CD14-positive monocyte (primary cell): ENCODE measurements at regions not wholly inside any gene's neighbourhood (a gene's known extent, or its start where the extent isn't known, plus 50 kb on each side); places are given as distances from the start of the nearest gene placed in this dataset.

Source experiments
- DNase-seq, 3 donors: peaks; one replicate each; pipeline ENCODE4 v3.0.0-alpha.2; 2011 to 2022
- H2AFZ ChIP-seq: 2 replicates; pipeline ENCODE4 v1.6.0; 2012; ENCODE audit warnings: mild to moderate bottlenecking, low read depth, low read length, inconsistent platforms; ENCODE audit not compliant: insufficient read depth, poor library complexity, severe bottlenecking
- H3K27ac ChIP-seq, 2 donors: 1 replicate in 1 of 2; 2 replicates in 1 of 2; pipeline ENCODE4 v1.5.1; 2012 to 2013; ENCODE audit warnings: low read length in 2 of 2, control low read depth in 1 of 2, inconsistent platforms in 1 of 2, low read depth in 1 of 2, mild to moderate bottlenecking in 1 of 2
- H3K27me3 ChIP-seq, 2 donors: one replicate each; pipeline versions ENCODE4 v1.6.0 to v1.6.1; 2011 to 2013; ENCODE audit warnings: low read length in 2 of 2; ENCODE audit not compliant: control insufficient read depth in 2 of 2, insufficient read depth in 2 of 2
- H3K36me3 ChIP-seq, 2 donors: replicated peaks in 1 of 2; 1 replicate in 1 of 2; 2 replicates in 1 of 2; pipeline versions ENCODE4 v1.5.1 to v1.6.1; 2012 to 2013; ENCODE audit warnings: low read length in 2 of 2, control low read depth in 1 of 2, inconsistent platforms in 1 of 2, mild to moderate bottlenecking in 1 of 2; ENCODE audit not compliant: insufficient read depth in 2 of 2, control insufficient read depth in 1 of 2
- H3K4me1 ChIP-seq, 2 donors: 1 replicate in 1 of 2; 2 replicates in 1 of 2; pipeline versions ENCODE4 v1.5.1 to v1.6.1; 2012 to 2013; ENCODE audit warnings: low read length in 2 of 2, control low read depth in 1 of 2, inconsistent platforms in 1 of 2, mild to moderate bottlenecking in 1 of 2, moderate library complexity in 1 of 2; ENCODE audit not compliant: insufficient read depth in 2 of 2, control insufficient read depth in 1 of 2
- H3K4me2 ChIP-seq: replicated peaks from 2 replicates; pipeline ENCODE3; 2012; ENCODE audit warnings: low read length, moderate library complexity, mild to moderate bottlenecking; ENCODE audit not compliant: poor library complexity, severe bottlenecking; ENCODE audit errors: extremely low read depth
- H3K4me3 ChIP-seq, 3 experiments: fragments of 200-600 bp in 1 of 3; sonication (generic) in 1 of 3; replicated peaks in 1 of 3; 1 replicate in 2 of 3; 2 replicates in 1 of 3; pipeline ENCODE4 v1.5.1; 2011 to 2013; ENCODE audit warnings: low read length in 3 of 3, mild to moderate bottlenecking in 3 of 3, control low read depth in 2 of 3, low read depth in 2 of 3, inconsistent platforms in 1 of 3, moderate library complexity in 1 of 3
- H3K79me2 ChIP-seq: 2 replicates; pipeline ENCODE4 v1.6.0; 2012; ENCODE audit warnings: mild to moderate bottlenecking, control low read depth, inconsistent platforms, low read length, moderate library complexity; ENCODE audit not compliant: insufficient read depth
- H3K9ac ChIP-seq: 2 replicates; pipeline ENCODE4 v1.6.0; 2017; ENCODE audit warnings: low read length, mild to moderate bottlenecking; ENCODE audit not compliant: insufficient read depth, poor library complexity, severe bottlenecking
- H3K9me3 ChIP-seq, 2 donors: replicated peaks in 1 of 2; 1 replicate in 1 of 2; 2 replicates in 1 of 2; pipeline versions ENCODE4 v1.5.1 to v1.6.1; 2012 to 2013; ENCODE audit warnings: low read length in 2 of 2, control low read depth in 1 of 2; ENCODE audit not compliant: control insufficient read depth in 1 of 2, insufficient read depth in 1 of 2
- H4K20me1 ChIP-seq: 2 replicates; pipeline ENCODE4 v1.6.0; 2012; ENCODE audit warnings: mild to moderate bottlenecking, low read length, control low read depth, moderate library complexity; ENCODE audit not compliant: insufficient read depth
- H3K27ac Mint-ChIP-seq, 7 donors: one replicate each; pipeline ENCODE4 v1.8.0; 2020; ENCODE audit warnings: mild to moderate bottlenecking in 7 of 7, mixed read lengths in 7 of 7, moderate library complexity in 6 of 7, inconsistent platforms in 2 of 7
- H3K27me3 Mint-ChIP-seq, 3 donors: one replicate each; pipeline ENCODE4 v1.8.0; 2021 to 2022; ENCODE audit warnings: low read depth in 3 of 3, mild to moderate bottlenecking in 3 of 3, mixed read lengths in 3 of 3, moderate library complexity in 3 of 3, inconsistent platforms in 1 of 3
- H3K36me3 Mint-ChIP-seq, 2 donors: one replicate each; pipeline ENCODE4 v1.8.0; 2020; ENCODE audit warnings: mixed read lengths in 2 of 2, inconsistent platforms in 1 of 2, mild to moderate bottlenecking in 1 of 2
- H3K4me1 Mint-ChIP-seq: one replicate; pipeline ENCODE4 v1.8.0; 2020; ENCODE audit warnings: mild to moderate bottlenecking, mixed read lengths
- H3K4me3 Mint-ChIP-seq, 2 donors: one replicate each; pipeline ENCODE4 v1.8.0; 2020; ENCODE audit warnings: mild to moderate bottlenecking in 2 of 2, mixed read lengths in 2 of 2, moderate library complexity in 1 of 2
- H3K9me3 Mint-ChIP-seq, 7 donors: one replicate each; pipeline ENCODE4 v1.8.0; 2020 to 2022; ENCODE audit warnings: mixed read lengths in 7 of 7, mild to moderate bottlenecking in 6 of 7, moderate library complexity in 6 of 7, inconsistent platforms in 2 of 7
- WGBS: methylation state at CpG from one replicate; pipeline ENCODE4 v1.1.5; 2013; ENCODE audit warnings: missing lambda C conversion rate; ENCODE audit not compliant: insufficient coverage; 5-methylcytosine and 5-hydroxymethylcytosine counted together
- intact Hi-C, 2 donors: fragments of 100-400 bp; cut with micrococcal nuclease; formaldehyde crosslinking; loops; one replicate each; pipeline versions ENCODE4 v1.15.0 to v1.15.1; 2023
- TF ChIP-seq, protein P1 (sequence below): fragments of 200-600 bp; IDR thresholded peaks from one replicate; pipeline ENCODE4 v1.8.0; 2022; ENCODE audit warnings: antibody characterized with exemption, mild to moderate bottlenecking

GRCh38 chr9:91162784-91163443, 198.8 kb downstream of the AUH start:
- no peaks in the 10 kb centered on the region for H4K20me1 ChIP-seq
- no peak overlapping the region for H3K4me3 ChIP-seq
- Mint-ChIP-seq H3K27me3 (peaks cover 0 to 5% (median 4%) of the 10 kb centered on the region in 3 donors), H3K9me3 (no peaks in the 10 kb centered on the region), H3K4me1 (peaks cover 41% of the 10 kb centered on the region), H3K36me3 (peaks cover 2 to 14% of the 10 kb centered on the region in 2 donors), H3K27ac (peak overlapping the region; percentile 77 to 97 (median 92)), H3K4me3 (peak overlapping the region; percentile 65 to 79)
- H3K9me3 ChIP-seq = no peaks in the 10 kb centered on the region
- peak; percentile 54 to 64 (median 56) for DNase-seq
- 4% methylated on average over 8 of the region's 16 CpGs for WGBS
- TF ChIP-seq, protein P1, sequence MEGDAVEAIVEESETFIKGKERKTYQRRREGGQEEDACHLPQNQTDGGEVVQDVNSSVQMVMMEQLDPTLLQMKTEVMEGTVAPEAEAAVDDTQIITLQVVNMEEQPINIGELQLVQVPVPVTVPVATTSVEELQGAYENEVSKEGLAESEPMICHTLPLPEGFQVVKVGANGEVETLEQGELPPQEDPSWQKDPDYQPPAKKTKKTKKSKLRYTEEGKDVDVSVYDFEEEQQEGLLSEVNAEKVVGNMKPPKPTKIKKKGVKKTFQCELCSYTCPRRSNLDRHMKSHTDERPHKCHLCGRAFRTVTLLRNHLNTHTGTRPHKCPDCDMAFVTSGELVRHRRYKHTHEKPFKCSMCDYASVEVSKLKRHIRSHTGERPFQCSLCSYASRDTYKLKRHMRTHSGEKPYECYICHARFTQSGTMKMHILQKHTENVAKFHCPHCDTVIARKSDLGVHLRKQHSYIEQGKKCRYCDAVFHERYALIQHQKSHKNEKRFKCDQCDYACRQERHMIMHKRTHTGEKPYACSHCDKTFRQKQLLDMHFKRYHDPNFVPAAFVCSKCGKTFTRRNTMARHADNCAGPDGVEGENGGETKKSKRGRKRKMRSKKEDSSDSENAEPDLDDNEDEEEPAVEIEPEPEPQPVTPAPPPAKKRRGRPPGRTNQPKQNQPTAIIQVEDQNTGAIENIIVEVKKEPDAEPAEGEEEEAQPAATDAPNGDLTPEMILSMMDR = no peak
- H2AFZ ChIP-seq = no peak overlapping the region
- no peaks in the 10 kb centered on the region for H3K27me3 ChIP-seq
- no peaks in the 10 kb centered on the region for H3K79me2 ChIP-seq
- intact Hi-C loops = loop anchor here in 1 of 2 donors (1.0 to 10.0 kb wide), 3 partner anchors 12 to 132 kb away; no protein-coding TSS in a partner anchor
- H3K9ac ChIP-seq = peak overlapping the region; percentile 18
- H3K4me2 ChIP-seq = peak overlapping the region; percentile 45
- peaks cover 42 to 52% of the 10 kb centered on the region in 2 donors for H3K4me1 ChIP-seq
- no peaks in the 10 kb centered on the region for H3K36me3 ChIP-seq
- H3K27ac ChIP-seq = peak overlapping the region; percentile 10 to 67

DNA sequence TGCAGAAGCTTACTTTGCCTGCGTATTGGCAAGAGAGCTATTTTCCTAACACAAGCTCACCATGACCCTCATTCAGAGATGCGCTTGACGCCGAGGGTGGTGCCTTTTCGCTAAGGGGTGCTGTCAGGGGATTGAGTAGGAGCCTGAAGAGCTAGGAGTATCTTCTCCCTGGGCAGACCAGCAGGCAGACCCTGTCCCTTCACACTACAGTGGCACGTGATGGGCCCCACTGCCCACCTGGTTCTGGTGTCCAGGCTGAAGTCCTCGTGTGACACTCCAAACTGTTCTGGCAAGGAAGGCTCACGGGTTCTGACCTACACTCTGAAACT, 198.3 kb downstream of the AUH start:
- Histone ChIP-seq H3K9me3 (no peaks in the 10 kb centered on the region), H3K36me3 (no peaks in the 10 kb centered on the region), H3K4me2 (peak overlapping the region; percentile 45), H2AFZ (no peak overlapping the region), H3K9ac (peak overlapping the region; percentile 18), H3K4me1 (peaks cover 42 to 52% of the 10 kb centered on the region in 2 donors), H3K27ac (peak overlapping the region in 1 of 2 donors; percentile 67), H3K79me2 (no peaks in the 10 kb centered on the region), H3K4me3 (no peak overlapping the region), H4K20me1 (no peaks in the 10 kb centered on the region), H3K27me3 (no peaks in the 10 kb centered on the region)
- peaks cover 2 to 14% of the 10 kb centered on the region in 2 donors for H3K36me3 Mint-ChIP-seq
- H3K27me3 Mint-ChIP-seq = peaks cover 0 to 5% (median 4%) of the 10 kb centered on the region in 3 donors
- peaks cover 41% of the 10 kb centered on the region for H3K4me1 Mint-ChIP-seq
- H3K4me3 Mint-ChIP-seq = no peak overlapping the region
- H3K9me3 Mint-ChIP-seq = no peaks in the 10 kb centered on the region
- DNase-seq = no peak
- 74% methylated on average over 3 of the region's 8 CpGs for WGBS
- peak overlapping the region in 6 of 7 donors; percentile 75 to 97 (median 80) for H3K27ac Mint-ChIP-seq
- TF ChIP-seq, protein P1 = no peak
- intact Hi-C loops = loop anchor here in 1 of 2 donors (5.0 to 10.0 kb wide), 2 partner anchors 76 to 131 kb away; no protein-coding TSS in a partner anchor
